GM21423 (cell line): ENCODE measurements at regions not wholly inside any gene's neighbourhood (a gene's known extent, or its start where the extent isn't known, plus 50 kb on each side); places are given as distances from the start of the nearest gene placed in this dataset.
"Not testable (repeated sequence)": the region's sequence is repeated elsewhere in the genome, so short reads cannot be mapped to it uniquely, and the experiment has no call there.

Experiments
- ATAC-seq: cut with Tn5 transposase; IDR thresholded peaks from one replicate; pipeline ENCODE4 v1.9.1; 2021; ENCODE audit warnings: mild to moderate bottlenecking, moderate library complexity; ENCODE audit not compliant: unreplicated experiment

DNA sequence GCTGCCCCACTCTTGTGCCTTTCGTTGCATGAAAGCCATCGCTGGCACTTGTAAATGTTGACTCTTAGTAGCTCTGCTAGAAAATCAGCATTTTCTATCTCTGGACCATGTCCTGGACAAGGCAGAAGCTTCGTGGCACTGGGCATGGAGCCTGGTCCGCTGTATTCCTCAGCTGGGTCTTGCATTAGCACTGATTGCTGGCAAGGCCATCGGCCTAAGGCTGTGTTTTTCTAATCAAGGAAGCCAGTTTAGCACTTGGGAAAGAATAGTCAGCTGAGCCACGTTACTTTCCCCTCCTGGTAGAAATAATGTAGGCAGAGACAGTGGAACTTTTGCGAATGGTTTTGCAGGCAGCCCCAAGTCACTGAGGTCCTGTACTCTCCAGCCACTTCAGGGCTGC, 180.2 kb upstream of the EOLA2 start:
- no peak for ATAC-seq

DNA sequence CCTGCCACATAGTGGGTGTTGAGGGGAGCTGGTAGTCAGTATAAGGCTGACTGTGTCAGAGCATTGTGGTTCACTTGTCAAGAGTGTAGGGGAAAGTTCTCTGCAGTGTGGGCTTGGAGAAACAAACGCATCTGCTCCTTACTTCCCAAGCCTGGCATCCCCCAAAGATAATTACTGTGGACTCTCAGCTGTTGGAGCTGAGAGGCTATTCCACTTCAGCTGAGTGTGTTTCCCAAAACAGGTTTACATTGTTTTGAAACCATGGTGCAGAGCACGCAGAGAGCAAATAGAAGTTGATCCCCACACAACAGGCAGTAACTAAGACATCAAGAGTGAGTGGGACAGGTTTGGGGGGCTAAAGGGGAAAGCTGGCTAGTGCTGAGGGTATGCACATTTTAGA, 181.0 kb upstream of the EOLA2 start:
- ATAC-seq = no peak

DNA sequence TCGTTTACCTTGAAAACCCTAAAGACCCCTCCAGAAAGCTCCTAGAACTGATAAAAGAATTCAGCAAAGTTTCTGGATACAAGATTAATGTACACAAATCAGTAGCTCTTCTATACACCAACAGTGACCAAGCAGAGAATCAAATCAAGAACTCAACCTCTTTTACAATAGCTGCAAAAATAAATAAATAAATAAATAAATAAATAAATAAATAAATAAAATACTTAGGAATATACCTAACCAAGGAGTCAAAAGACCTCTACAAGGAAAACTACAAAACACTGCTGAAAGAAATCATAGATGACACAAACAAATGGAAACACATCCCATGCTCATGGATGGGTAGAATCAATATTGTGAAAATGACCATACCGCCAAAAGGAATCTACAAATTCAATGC, 186.8 kb upstream of the EOLA2 start:
- not testable (repeated sequence) for ATAC-seq

- ATAC-seq = no peak
Measured at GRCh38 chrX:150127216-150127615, 188.9 kb upstream of the EOLA2 start.

DNA sequence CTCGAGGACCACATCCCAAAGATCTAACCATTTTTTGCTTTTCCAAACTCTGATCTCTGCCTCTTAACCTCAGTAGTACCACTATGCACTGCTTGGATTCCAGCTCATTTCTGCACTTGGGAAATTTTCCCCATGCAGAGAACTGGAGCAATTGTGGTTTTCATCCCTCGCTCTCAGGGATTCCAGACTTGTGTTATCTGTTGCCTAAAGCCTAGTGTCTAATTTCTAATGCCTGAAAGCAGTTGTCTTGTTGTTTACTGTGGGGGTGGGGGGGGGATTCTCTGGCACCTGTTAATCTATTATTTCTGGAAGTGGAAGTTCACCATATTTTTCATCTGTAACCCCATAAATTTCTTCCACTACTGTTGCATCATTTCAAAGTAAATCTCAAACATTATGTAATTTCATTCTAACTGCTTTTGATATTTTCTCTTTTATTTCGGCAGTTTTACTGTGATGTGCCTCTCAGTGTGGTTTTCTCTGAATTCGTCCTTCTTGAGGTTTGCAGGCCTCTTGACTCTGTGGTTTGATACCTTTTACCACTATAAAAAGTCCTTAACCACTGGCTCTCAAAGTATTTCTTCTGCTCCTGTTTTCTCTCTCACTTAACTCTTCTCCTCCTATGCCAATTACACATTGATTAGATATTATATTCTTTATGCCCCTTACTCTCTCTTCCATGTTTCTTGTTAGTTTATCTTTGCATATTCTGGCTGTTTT, 205.6 kb upstream of the EOLA2 start:
- no peak for ATAC-seq

GRCh38 chrX:150146271-150146896, 208.1 kb upstream of the EOLA2 start:
- no peak for ATAC-seq

- no peak for ATAC-seq
Measured at GRCh38 chrX:150148749-150149672, 210.7 kb upstream of the EOLA2 start.

DNA sequence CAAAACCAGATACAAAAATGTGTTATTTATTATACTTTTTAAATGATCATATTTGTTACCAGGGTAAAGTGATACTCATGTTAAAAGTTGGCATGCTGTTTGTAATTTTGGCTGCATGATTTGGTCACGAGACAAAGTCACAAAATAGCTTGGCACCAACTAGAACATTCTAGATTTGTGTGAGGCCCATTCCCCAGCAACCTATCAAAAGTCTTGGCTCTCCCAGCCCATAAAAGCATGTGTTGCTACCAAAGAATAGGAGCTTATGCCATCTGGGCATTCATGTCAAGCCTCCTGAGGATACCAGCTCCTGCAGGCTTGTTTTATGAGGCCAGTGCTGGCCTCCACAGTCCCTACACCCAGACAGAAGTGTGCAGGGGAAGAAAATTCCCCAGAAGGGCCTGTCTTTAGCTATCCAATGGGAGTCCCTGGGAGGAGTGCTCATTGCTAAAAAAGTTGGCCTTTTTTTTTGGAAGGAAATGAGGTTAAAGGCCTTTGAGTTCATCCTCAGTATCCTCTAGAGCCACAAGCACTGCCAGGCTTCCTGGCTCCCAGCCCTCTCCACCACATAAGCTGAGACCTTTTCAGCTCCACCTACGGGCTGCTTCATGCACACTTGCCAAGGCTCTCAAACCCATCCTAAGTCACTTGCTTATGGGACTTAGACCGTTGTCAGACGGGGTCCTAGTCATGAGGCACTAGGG, 211.9 kb upstream of the EOLA2 start:
- no peak for ATAC-seq

- ATAC-seq = no peak
Measured at GRCh38 chrX:150150780-150151125, 212.4 kb upstream of the MAMLD1 start.

DNA sequence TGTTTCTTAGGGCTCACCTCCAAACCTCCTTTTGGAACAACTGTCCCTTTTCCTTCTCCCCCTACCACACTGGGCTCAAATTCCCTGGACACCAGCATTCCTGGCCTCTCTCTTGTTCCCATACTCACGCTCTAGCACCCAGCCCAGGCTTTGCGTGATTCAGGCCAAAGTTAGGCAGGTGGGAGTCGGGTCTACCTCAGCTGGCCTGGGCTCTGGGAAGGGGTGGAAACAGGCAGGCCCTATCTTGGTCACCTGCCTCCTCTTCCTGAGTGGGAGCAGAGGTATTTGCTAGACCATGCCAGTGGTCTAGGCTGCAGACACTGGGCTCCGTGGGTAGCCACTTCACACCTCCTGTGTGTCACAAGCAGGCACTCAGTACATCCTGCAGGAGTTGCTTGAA, 211.1 kb upstream of the MAMLD1 start:
- ATAC-seq = no peak

GRCh38 chrX:150152546-150152945, 210.6 kb upstream of the MAMLD1 start:
- no peak for ATAC-seq

- ATAC-seq = no peak
Measured at GRCh38 chrX:150155436-150156035, 207.6 kb upstream of the MAMLD1 start.

DNA sequence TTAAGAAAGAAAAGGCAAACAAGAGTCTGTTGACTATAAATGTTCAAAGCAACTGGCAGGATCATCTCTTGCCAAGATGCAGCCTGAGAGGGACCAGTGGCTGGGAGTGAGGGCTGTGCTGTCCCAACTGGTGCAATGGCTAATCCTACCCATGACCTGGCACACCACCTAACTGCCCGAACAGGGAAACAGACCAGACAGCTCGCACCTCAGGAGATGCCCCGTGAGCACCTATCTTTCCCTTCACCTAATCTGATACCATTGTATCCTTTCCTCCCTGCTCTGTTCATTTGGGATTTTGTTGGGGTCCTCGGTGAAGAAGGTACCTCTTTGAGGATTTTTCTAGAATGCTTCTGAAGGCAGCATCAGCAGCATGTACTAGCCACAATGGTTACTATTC, 206.5 kb upstream of the MAMLD1 start:
- ATAC-seq = no peak

- no peak for ATAC-seq
Measured at GRCh38 chrX:150157291-150157690, 205.8 kb upstream of the MAMLD1 start.

- ATAC-seq = no peak
Measured at GRCh38 chrX:150158554-150159332, 204.4 kb upstream of the MAMLD1 start.

GRCh38 chrX:150159537-150159936, 203.6 kb upstream of the MAMLD1 start:
- ATAC-seq = no peak

DNA sequence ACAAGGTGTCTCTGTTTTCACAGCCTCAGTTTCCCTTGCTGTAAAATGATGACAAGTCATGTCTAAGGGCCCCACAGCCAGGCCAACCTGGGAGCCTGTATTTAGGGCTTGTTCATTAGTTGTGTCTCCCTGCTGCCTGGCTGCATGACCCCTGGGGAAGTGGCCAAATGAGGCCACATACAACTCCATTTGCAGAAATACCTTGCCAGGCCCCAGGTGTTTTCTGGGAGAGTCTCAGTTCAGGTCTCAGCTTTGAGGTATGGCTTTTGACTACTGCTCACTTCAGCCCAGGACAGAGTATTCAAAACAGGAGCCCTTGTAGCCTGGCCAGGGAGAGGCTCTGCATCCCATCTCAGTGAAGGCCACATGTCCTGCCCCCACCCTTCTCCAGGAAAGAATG, 202.5 kb upstream of the MAMLD1 start:
- no peak for ATAC-seq

- no peak for ATAC-seq
Measured at GRCh38 chrX:150161193-150161592, 201.9 kb upstream of the MAMLD1 start.

DNA sequence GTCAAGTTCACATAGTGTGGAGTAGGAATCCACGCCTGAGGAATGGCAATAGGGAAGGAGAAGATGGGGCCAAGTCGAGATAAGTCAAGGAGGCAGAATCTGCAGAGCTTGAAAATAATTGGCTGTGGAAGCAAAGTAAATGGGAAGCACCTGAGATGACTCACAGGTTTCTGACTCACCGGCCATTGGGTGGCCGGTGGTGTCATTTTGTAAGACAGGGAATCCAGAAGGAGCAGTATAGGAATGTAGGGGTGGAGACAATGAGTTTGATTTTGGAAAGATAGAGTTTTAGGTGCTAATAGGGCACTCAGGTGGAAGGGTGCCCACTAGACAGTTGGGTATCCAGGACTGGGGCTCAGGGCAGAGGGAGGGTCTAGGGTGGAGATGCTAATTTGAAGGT, 201.0 kb upstream of the MAMLD1 start:
- ATAC-seq = no peak
